GM12872 (cell line): ENCODE measurements at regions not wholly inside any gene's neighbourhood (a gene's known extent, or its start where the extent isn't known, plus 50 kb on each side); places are given as distances from the start of the nearest gene placed in this dataset.

ENCODE experiments used
- TF ChIP-seq, protein P1 (sequence below): IDR thresholded peaks from 3 replicates; pipeline ENCODE4 v1.5.1; 2011; ENCODE audit warnings: low read depth, mild to moderate bottlenecking, low read length, moderate library complexity; ENCODE audit not compliant: insufficient read depth

- TF ChIP-seq, protein P1, sequence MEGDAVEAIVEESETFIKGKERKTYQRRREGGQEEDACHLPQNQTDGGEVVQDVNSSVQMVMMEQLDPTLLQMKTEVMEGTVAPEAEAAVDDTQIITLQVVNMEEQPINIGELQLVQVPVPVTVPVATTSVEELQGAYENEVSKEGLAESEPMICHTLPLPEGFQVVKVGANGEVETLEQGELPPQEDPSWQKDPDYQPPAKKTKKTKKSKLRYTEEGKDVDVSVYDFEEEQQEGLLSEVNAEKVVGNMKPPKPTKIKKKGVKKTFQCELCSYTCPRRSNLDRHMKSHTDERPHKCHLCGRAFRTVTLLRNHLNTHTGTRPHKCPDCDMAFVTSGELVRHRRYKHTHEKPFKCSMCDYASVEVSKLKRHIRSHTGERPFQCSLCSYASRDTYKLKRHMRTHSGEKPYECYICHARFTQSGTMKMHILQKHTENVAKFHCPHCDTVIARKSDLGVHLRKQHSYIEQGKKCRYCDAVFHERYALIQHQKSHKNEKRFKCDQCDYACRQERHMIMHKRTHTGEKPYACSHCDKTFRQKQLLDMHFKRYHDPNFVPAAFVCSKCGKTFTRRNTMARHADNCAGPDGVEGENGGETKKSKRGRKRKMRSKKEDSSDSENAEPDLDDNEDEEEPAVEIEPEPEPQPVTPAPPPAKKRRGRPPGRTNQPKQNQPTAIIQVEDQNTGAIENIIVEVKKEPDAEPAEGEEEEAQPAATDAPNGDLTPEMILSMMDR: no peak
These were observed 367.3 kb upstream of the HS6ST1 start for GRCh38 chr2:128685841-128686496.

DNA sequence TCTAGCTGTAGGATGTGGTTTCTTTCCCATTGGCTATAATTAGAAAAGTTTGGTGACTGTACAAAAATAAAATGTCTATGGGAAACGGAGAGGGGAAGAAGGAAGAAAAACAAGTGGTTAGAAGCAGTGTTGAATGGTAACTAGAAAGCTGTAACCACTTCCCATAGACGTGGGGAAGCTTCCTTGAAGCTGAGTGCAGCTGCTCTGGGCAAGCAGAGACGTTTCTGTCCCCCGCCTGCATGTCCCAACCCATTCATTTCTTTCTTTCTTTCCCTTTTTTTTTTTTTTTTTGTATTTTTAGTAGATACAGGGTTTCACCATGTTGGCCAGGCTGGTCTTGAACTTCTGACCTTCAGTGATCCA lies 367.8 kb upstream of the HS6ST1 start:
- TF ChIP-seq, protein P1: no peak

DNA sequence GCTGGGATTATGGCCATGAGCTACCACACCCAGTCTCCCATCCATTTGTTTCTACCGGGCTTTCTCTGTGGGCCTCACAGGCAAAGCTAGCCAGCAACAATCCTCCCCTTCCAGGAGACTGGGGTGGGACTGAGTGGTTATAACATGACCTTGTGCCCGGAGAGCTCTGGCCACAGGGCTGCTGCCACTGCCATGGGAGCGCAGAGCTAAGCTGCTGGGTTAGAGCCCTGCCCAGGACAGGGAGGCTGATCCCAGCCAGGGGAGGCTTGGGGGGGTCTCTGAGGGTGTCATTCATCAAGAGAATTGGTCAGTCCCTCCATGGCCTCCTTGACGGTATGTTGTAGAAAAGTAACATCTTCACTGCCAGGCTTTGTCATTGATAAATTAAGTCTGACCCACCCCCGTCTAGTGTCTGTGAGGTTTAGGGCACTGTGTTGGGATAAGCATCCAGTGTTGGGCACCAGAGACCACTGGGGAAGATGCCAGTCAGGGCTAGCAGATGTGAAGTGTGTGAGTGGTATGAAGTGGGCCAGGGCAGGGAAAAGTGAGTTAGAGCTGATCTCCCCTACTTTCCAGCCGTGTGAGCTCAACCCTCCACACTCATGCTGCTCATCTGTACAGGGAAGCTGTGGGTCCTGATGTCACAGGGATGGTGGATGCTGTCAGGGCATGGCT lies 368.4 kb upstream of the HS6ST1 start:
- TF ChIP-seq, protein P1: no peak

GRCh38 chr2:128687565-128687964 lies 368.9 kb upstream of the HS6ST1 start:
- TF ChIP-seq, protein P1: no peak

DNA sequence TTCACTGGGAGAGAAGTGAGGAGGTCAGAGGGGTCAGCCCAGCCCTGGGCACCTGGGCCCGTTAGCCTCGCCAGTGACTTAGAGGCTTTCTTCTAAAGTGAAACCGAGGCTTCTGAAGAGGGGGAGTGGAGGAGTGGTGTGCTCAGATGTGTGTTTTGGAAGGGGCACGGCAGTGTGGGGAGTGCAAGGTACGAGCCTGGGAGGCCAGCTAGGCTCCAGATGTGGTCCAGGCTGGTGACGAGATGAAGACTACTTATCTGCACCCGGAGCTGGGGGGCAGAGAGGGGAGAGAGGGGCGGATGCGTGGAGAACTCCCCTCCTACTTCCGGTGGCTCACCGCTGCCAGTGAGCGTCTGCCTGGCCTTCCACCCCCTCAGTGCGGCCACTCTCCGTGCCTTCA lies 371.3 kb upstream of the HS6ST1 start:
- TF ChIP-seq, protein P1: no peak

DNA sequence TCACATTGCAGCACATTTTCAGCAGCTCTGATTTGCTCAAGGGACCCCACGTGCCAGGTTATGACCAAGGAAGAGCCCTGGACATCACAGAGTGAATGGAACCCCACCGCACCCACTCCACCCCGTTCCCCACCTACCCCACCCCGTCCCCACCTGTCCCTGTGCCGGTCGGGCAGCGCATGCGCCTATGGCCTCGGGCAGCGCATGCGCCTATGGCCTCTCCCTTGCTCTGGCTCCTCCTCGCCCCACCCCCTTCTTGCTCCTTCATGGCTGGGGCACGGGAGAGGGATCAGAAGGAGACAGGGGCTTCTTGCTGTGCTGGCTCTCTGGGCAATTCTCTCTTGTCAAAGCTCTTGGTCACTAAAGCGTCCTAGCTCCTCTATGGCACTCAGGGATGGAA lies 371.8 kb upstream of the HS6ST1 start:
- TF ChIP-seq, protein P1: no peak

- TF ChIP-seq, protein P1: no peak
These were observed 372.2 kb upstream of the HS6ST1 start for GRCh38 chr2:128690869-128691268.
